Esophagus squamous epithelium (tissue), 4 donors: ENCODE measurements at regions not wholly inside any gene's neighbourhood (a gene's known extent, or its start where the extent isn't known, plus 50 kb on each side); places are given as distances from the start of the nearest gene placed in this dataset.

Experiments used
- CTCF ChIP-seq, 6 experiments: fragments of 450-650 bp in 4 of 6; fragments of 200-600 bp in 2 of 6; sonication (generic) in 2 of 6; IDR thresholded peaks; one replicate each; pipeline ENCODE4 v1.5.1; 2016 to 2019; ENCODE audit warnings: antibody characterized with exemption in 6 of 6, mild to moderate bottlenecking in 4 of 6, moderate library complexity in 4 of 6
- POLR2A ChIP-seq, 4 donors: fragments of 450-650 bp; IDR thresholded peaks; one replicate each; pipeline ENCODE4 v1.6.1; 2017; ENCODE audit warnings: antibody characterized with exemption in 4 of 4, mild to moderate bottlenecking in 4 of 4, moderate library complexity in 3 of 4

DNA sequence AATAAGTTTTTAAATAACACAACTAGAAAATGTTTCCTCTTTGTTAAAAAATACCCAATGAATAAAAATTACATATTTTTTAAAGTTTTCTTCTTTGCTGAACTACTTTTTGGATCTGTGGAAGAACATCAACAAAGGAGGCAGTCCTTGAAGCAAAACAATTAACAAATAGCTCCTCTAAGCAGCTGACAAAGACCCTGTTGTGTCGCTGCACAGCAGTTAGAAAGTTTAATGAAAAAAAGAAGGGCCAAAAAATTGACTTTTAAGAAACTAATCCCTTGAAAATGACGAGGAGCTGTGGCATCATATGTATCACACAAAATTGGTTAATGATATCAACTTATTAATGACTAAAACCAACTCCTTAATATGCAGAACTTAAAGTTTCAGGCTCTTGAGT, 72.1 kb downstream of the SLITRK1 start:
- no peak for TF ChIP-seq CTCF (IDR thresholded peaks at IDR 0.05)
- TF ChIP-seq POLR2A (IDR thresholded peaks at IDR 0.05) = no peak
